ENCODE measurements at regions not wholly inside any gene's neighbourhood (a gene's known extent, or its start where the extent isn't known, plus 50 kb on each side); places are given as distances from the start of the nearest gene placed in this dataset.

GRCh38 chr15:46061002-46061401, 426.2 kb downstream of the SQOR start:
- H3K14ac ChIP-seq (replicated peaks; ENCODE audit: low read depth, low read length), result no peak overlapping the region
- no CpG with 5 or more reads among the region's 5 CpGs for WGBS, 2 experiments (ENCODE audit: extremely low coverage in 2 of 2, insufficient read length in 1 of 2)
- peaks cover 3% of the 10 kb centered on the region; the same call in 1 of the 2 replicates for H3K9me3 ChIP-seq (ENCODE audit: control insufficient read depth, insufficient read depth, low read length)
- no peak overlapping the region for H4K91ac ChIP-seq (ENCODE audit: insufficient read depth, low read depth, low read length)
- BruUV-seq (replicated peaks), result no TSS peak
- no peaks in the 10 kb centered on the region for H3K9me1 ChIP-seq (ENCODE audit: insufficient read depth, low read length)
- H3K4me1 ChIP-seq (ENCODE audit: control insufficient read depth, insufficient read depth, low read length), result no peaks in the 10 kb centered on the region
- dilution Hi-C loops (cut with HindIII; ENCODE audit: low sequenced_read_pairs, unreplicated experiment), result no loop called here
- no peak overlapping the region for H3K4me2 ChIP-seq (ENCODE audit: low read depth, low read length)
- H2BK120ac ChIP-seq (ENCODE audit: low read depth, low read length), result no peak overlapping the region
- DNase-seq (no peak), ATAC-seq (ENCODE audit: low read depth) (no peak)
- TF ChIP-seq FOS (IDR thresholded peaks at IDR 0.05; ENCODE audit: low read depth, low read length), result no peak
- TF ChIP-seq MAFK (IDR thresholded peaks at IDR 0.05; ENCODE audit: low read depth, low read length), result no peak
- TF ChIP-seq ELK1 (IDR thresholded peaks at IDR 0.05; ENCODE audit: borderline replicate concordance, low read depth, low read length), result no peak
- H3K79me1 ChIP-seq (ENCODE audit: low read depth in 1 of 2, low read length in 2 of 2), result no peaks in the 10 kb centered on the region
- H2BK5ac ChIP-seq (ENCODE audit: low read depth, low read length, poor library complexity, severe bottlenecking), result no peak overlapping the region
- POLR2A ChIA-PET (ENCODE audit: unreplicated experiment), result no interaction called here
- H4K20me1 ChIP-seq (ENCODE audit: insufficient read depth, low read length), result no peaks in the 10 kb centered on the region
- H3K27ac ChIP-seq (ENCODE audit: insufficient read depth, low read length), result no peak overlapping the region
- H2BK20ac ChIP-seq (ENCODE audit: low read depth, low read length), result no peak overlapping the region
- H2BK15ac ChIP-seq (ENCODE audit: low read depth, low read length), result no peak overlapping the region
- H4K8ac ChIP-seq (ENCODE audit: low read depth in 2 of 2, low read length in 2 of 2), result no peak overlapping the region
- H3K27me3 ChIP-seq (ENCODE audit: control insufficient read depth, insufficient read depth, low read length), result no peaks in the 10 kb centered on the region
- H2AK5ac ChIP-seq (ENCODE audit: low read depth, low read length), result no peak overlapping the region
- H3K18ac ChIP-seq (ENCODE audit: low read depth, low read length), result no peak overlapping the region
- H4K5ac ChIP-seq (ENCODE audit: low read depth, low read length), result no peak overlapping the region
- no peak overlapping the region for H2AK9ac ChIP-seq (replicated peaks; ENCODE audit: low read depth, low read length, poor library complexity)
- intact Hi-C loops (cut with micrococcal nuclease), result no loop called here
- H2AFZ ChIP-seq (replicated peaks; ENCODE audit: low read length, poor library complexity), result no peak overlapping the region
- H3K4me3 ChIP-seq (ENCODE audit: insufficient read depth, low read depth, low read length), result no peak overlapping the region
- no peak overlapping the region for H3K56ac ChIP-seq (ENCODE audit: extremely low read depth, insufficient read depth, low read length)
- in situ Hi-C loops (cut with MboI; ENCODE audit: low sequenced_read_pairs), result no loop called here
- CTCF ChIA-PET, result no interaction called here
- no peak overlapping the region for H3K4ac ChIP-seq (ENCODE audit: low read depth, low read length)
- no peak overlapping the region for H3K9ac ChIP-seq (ENCODE audit: low read depth, low read length)
- H3K36me3 ChIP-seq (ENCODE audit: control insufficient read depth, insufficient read depth, low read length), result no peaks in the 10 kb centered on the region
- no peak overlapping the region for H3K23ac ChIP-seq (ENCODE audit: low read depth, low read length)

All from IMR-90 (cell line).